Liver (tissue), 8 donors: ENCODE measurements at regions not wholly inside any gene's neighbourhood (a gene's known extent, or its start where the extent isn't known, plus 50 kb on each side); places are given as distances from the start of the nearest gene placed in this dataset.

Experiments used
- DNase-seq: peaks from one replicate; pipeline ENCODE4 v3.0.0-alpha.2; 2017; ENCODE audit warnings: low spot score
- H3K27ac ChIP-seq, 2 donors: one replicate each; pipeline ENCODE4 v1.7.0; 2013; ENCODE audit warnings: inconsistent platforms in 2 of 2, low read length in 2 of 2, control low read depth in 1 of 2, low read depth in 1 of 2, mild to moderate bottlenecking in 1 of 2
- H3K27me3 ChIP-seq, 4 donors: one replicate each; pipeline versions ENCODE4 v1.6.1 to v1.7.0; 2013; ENCODE audit warnings: low read length in 3 of 4, inconsistent platforms in 1 of 4, mild to moderate bottlenecking in 1 of 4, moderate library complexity in 1 of 4; ENCODE audit not compliant: control insufficient read depth in 4 of 4, insufficient read depth in 4 of 4
- H3K36me3 ChIP-seq, 4 donors: one replicate each; pipeline versions ENCODE4 v1.6.1 to v1.7.0; 2013; ENCODE audit warnings: low read length in 3 of 4, mild to moderate bottlenecking in 3 of 4, low read depth in 1 of 4, moderate library complexity in 1 of 4; ENCODE audit not compliant: control insufficient read depth in 4 of 4, insufficient read depth in 3 of 4
- H3K4me1 ChIP-seq, 4 donors: one replicate each; pipeline versions ENCODE4 v1.6.1 to v1.7.0; 2013; ENCODE audit warnings: low read length in 3 of 4, mild to moderate bottlenecking in 3 of 4, moderate library complexity in 1 of 4; ENCODE audit not compliant: control insufficient read depth in 4 of 4, insufficient read depth in 4 of 4
- H3K4me3 ChIP-seq, 3 donors: one replicate each; pipeline versions ENCODE4 v1.6.1 to v1.7.0; 2013; ENCODE audit warnings: low read length in 3 of 3, control low read depth in 1 of 3, low read depth in 1 of 3, mild to moderate bottlenecking in 1 of 3
- H3K9ac ChIP-seq, 2 donors: one replicate each; pipeline ENCODE4 v1.7.0; 2013; ENCODE audit warnings: low read length in 2 of 2, mild to moderate bottlenecking in 2 of 2, moderate library complexity in 2 of 2, control low read depth in 1 of 2, low read depth in 1 of 2
- H3K9me3 ChIP-seq, 4 donors: one replicate each; pipeline versions ENCODE4 v1.6.1 to v1.7.0; 2013; ENCODE audit warnings: low read length in 3 of 4; ENCODE audit not compliant: control insufficient read depth in 4 of 4
- CTCF ChIP-seq: fragments of 150-350 bp; IDR thresholded peaks from 2 replicates; pipeline ENCODE4 v1.5.1; 2017; ENCODE audit warnings: improper control_type of control experiment, low read depth, low read length; ENCODE audit not compliant: missing input control
- EGR1 ChIP-seq, 2 donors: IDR thresholded peaks; 2 replicates each; pipeline ENCODE4 v1.6.1; 2016 to 2018; ENCODE audit warnings: antibody characterized with exemption in 2 of 2, low read depth in 2 of 2
- FOXA1 ChIP-seq: IDR thresholded peaks from 2 replicates; pipeline ENCODE4 v1.6.1; 2016; ENCODE audit warnings: antibody characterized with exemption
- FOXA2 ChIP-seq: IDR thresholded peaks from 2 replicates; pipeline ENCODE4 v1.6.1; 2016; ENCODE audit warnings: antibody characterized with exemption
- GABPA ChIP-seq, 2 donors: IDR thresholded peaks in 1 of 2; conservative IDR thresholded peaks in 1 of 2; 2 replicates each; pipeline ENCODE4 v1.6.1; 2016; ENCODE audit warnings: antibody characterized with exemption in 2 of 2, mild to moderate bottlenecking in 1 of 2, moderate library complexity in 1 of 2
- HNF4A ChIP-seq, 2 donors: conservative IDR thresholded peaks; 2 replicates each; pipeline ENCODE4 v1.6.1; 2016; ENCODE audit warnings: antibody characterized with exemption in 2 of 2, mild to moderate bottlenecking in 2 of 2
- HNF4G ChIP-seq: IDR thresholded peaks from 2 replicates; pipeline ENCODE4 v1.6.1; 2016; ENCODE audit warnings: antibody characterized with exemption
- JUND ChIP-seq, 2 donors: IDR thresholded peaks; 2 replicates each; pipeline ENCODE4 v1.6.1; 2016; ENCODE audit warnings: antibody characterized with exemption in 2 of 2
- MAX ChIP-seq: IDR thresholded peaks from 2 replicates; pipeline ENCODE4 v1.6.1; 2016; ENCODE audit warnings: antibody characterized with exemption
- NR2F2 ChIP-seq: IDR thresholded peaks from 2 replicates; pipeline ENCODE4 v1.6.1; 2016; ENCODE audit warnings: antibody characterized with exemption
- RAD21 ChIP-seq, 2 donors: IDR thresholded peaks; 2 replicates each; pipeline ENCODE4 v1.6.1; 2016; ENCODE audit warnings: antibody characterized with exemption in 2 of 2, mild to moderate bottlenecking in 2 of 2
- REST ChIP-seq: IDR thresholded peaks from 2 replicates; pipeline ENCODE4 v1.6.1; 2016; ENCODE audit warnings: antibody characterized with exemption, mild to moderate bottlenecking
- RXRA ChIP-seq, 2 donors: IDR thresholded peaks; 2 replicates each; pipeline ENCODE4 v1.6.1; 2017 to 2018; ENCODE audit warnings: antibody characterized with exemption in 2 of 2, mild to moderate bottlenecking in 1 of 2
- SP1 ChIP-seq: IDR thresholded peaks from 2 replicates; pipeline ENCODE4 v1.6.1; 2018; ENCODE audit warnings: antibody characterized with exemption, mild to moderate bottlenecking
- TAF1 ChIP-seq: conservative IDR thresholded peaks from 2 replicates; pipeline ENCODE4 v1.6.1; 2016; ENCODE audit warnings: antibody characterized with exemption, mild to moderate bottlenecking
- YY1 ChIP-seq: IDR thresholded peaks from 2 replicates; pipeline ENCODE4 v1.6.1; 2016; ENCODE audit warnings: antibody characterized with exemption, mild to moderate bottlenecking
- ZBTB33 ChIP-seq: IDR thresholded peaks from 2 replicates; pipeline ENCODE4 v1.6.1; 2016; ENCODE audit warnings: antibody characterized with exemption
- WGBS: extraction: QIAGEN DNeasy Blood & Tissue Kit; methylation state at CpG from one replicate; pipeline ENCODE4 v1.1.7; 2013; 5-methylcytosine and 5-hydroxymethylcytosine counted together
- TF ChIP-seq, protein P1 (sequence below): IDR thresholded peaks from 2 replicates; pipeline ENCODE4 v1.6.1; 2016; ENCODE audit warnings: antibody characterized with exemption
- donor health status: healthy.
- donor health status: healthy.
- donor health status: healthy.
- donor health status: healthy.
- donor health status: healthy.

DNA sequence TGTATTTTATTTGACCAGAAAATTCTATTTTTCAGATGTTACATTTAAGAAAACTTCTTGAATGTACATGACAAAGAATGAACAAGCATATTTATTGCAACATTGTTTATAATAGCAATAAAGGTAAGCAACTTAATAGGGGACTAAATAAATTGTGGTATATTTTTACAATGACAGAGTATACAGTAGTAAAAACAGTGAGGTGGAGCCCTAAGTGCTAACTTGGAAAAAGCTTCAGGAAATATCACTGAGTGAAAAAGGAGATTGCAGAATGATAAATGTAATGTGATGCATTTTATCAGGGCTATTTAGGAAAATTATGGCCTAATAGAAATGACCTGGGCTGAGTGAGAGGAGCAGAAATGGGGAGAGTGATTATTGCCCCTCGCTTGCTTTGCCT, 56.5 kb upstream of the SEMA6A start:
- Histone ChIP-seq H3K27me3 (no peaks in the 10 kb centered on the region), H3K36me3 (no peaks in the 10 kb centered on the region), H3K9ac (no peak overlapping the region), H3K4me3 (no peak overlapping the region), H3K9me3 (no peaks in the 10 kb centered on the region), H3K27ac (no peak overlapping the region), H3K4me1 (no peaks in the 10 kb centered on the region)
- 96% methylated on average over 1 of the region's 1 CpG for WGBS
- no peak for TF ChIP-seq HNF4G
- TF ChIP-seq EGR1 (IDR thresholded peaks at IDR 0.05; ENCODE audit: low read depth in 2 of 2): no peak
- no peak for TF ChIP-seq RXRA (IDR thresholded peaks at IDR 0.05)
- TF ChIP-seq HNF4A (conservative IDR thresholded peaks at IDR 0.05): no peak
- TF ChIP-seq FOXA1: no peak
- TF ChIP-seq GABPA (IDR thresholded peaks at IDR 0.05 in 1 of 2, conservative IDR thresholded peaks at IDR 0.05 in 1 of 2): no peak
- TF ChIP-seq, protein P1, sequence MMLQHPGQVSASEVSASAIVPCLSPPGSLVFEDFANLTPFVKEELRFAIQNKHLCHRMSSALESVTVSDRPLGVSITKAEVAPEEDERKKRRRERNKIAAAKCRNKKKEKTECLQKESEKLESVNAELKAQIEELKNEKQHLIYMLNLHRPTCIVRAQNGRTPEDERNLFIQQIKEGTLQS: no peak
- TF ChIP-seq REST: no peak
- no peak for TF ChIP-seq TAF1
- no peak for TF ChIP-seq RAD21 (IDR thresholded peaks at IDR 0.05)
- no peak for TF ChIP-seq FOXA2
- TF ChIP-seq SP1: no peak
- TF ChIP-seq YY1: no peak
- no peak for TF ChIP-seq MAX
- DNase-seq: no peak

GRCh38 chr5:116629168-116629567, 54.5 kb upstream of the SEMA6A start:
- no peak overlapping the region for H3K27ac ChIP-seq
- no peak overlapping the region for H3K9ac ChIP-seq
- H3K4me1 ChIP-seq: no peaks in the 10 kb centered on the region
- 94% methylated on average over 2 of the region's 2 CpGs for WGBS
- H3K4me3 ChIP-seq: no peak overlapping the region
- no peaks in the 10 kb centered on the region for H3K27me3 ChIP-seq
- no peaks in the 10 kb centered on the region for H3K36me3 ChIP-seq
- H3K9me3 ChIP-seq: no peaks in the 10 kb centered on the region
- no peak for DNase-seq
- no peak for TF ChIP-seq FOXA2
- TF ChIP-seq HNF4A (conservative IDR thresholded peaks at IDR 0.05): no peak
- no peak for TF ChIP-seq TAF1
- TF ChIP-seq FOXA1: no peak
- TF ChIP-seq CTCF: no peak
- no peak for TF ChIP-seq NR2F2
- no peak for TF ChIP-seq MAX
- no peak for TF ChIP-seq YY1
- no peak for TF ChIP-seq JUND (IDR thresholded peaks at IDR 0.05)
- TF ChIP-seq SP1: no peak
- TF ChIP-seq, protein P1: no peak
- TF ChIP-seq RAD21 (IDR thresholded peaks at IDR 0.05): no peak
- no peak for TF ChIP-seq GABPA (IDR thresholded peaks at IDR 0.05 in 1 of 2, conservative IDR thresholded peaks at IDR 0.05 in 1 of 2)
- no peak for TF ChIP-seq HNF4G
- no peak for TF ChIP-seq EGR1 (IDR thresholded peaks at IDR 0.05; ENCODE audit: low read depth in 2 of 2)
- TF ChIP-seq ZBTB33: no peak
- TF ChIP-seq REST: no peak
